CD4-positive, alpha-beta T cell (primary cell): ENCODE measurements at regions not wholly inside any gene's neighbourhood (a gene's known extent, or its start where the extent isn't known, plus 50 kb on each side); places are given as distances from the start of the nearest gene placed in this dataset.

Source experiments
- ATAC-seq: fragments of 200-7000 bp; cut with Tn5 transposase; one replicate; pipeline ENCODE4 v1.10.0; 2022; ENCODE audit warnings: mild to moderate bottlenecking; ENCODE audit not compliant: poor library complexity
- CTCF ChIA-PET: fragments of 350-600 bp; sonication (Branson Sonifier 250); formaldehyde crosslinking; loops from one replicate; lab custom pipeline; 2021; ENCODE audit warnings: antibody characterized with exemption, inconsistent platforms; lab: Charles Lee
- POLR2A ChIA-PET: fragments of 350-600 bp; sonication (Branson Sonifier 250); formaldehyde crosslinking; loops from one replicate; lab custom pipeline; 2021; ENCODE audit warnings: antibody characterized with exemption, inconsistent platforms; lab: Charles Lee
- DNase-seq, 14 experiments: peaks; one replicate each; pipeline ENCODE4 v3.0.0-alpha.2; 2013 to 2020; ENCODE audit warnings: mixed read lengths in 2 of 14
- H3K27ac ChIP-seq, 2 donors: one replicate each; pipeline versions ENCODE4 v1.5.1 to v1.7.0; 2013; ENCODE audit warnings: low read length in 2 of 2, low read depth in 1 of 2, mild to moderate bottlenecking in 1 of 2
- H3K27me3 ChIP-seq, 2 experiments: 1 replicate in 1 of 2; 2 replicates in 1 of 2; pipeline versions ENCODE4 v1.6.1 to v1.7.0; 2013; ENCODE audit warnings: low read length in 2 of 2, control low read depth in 1 of 2, mild to moderate bottlenecking in 1 of 2, moderate library complexity in 1 of 2; ENCODE audit not compliant: insufficient read depth in 2 of 2, control insufficient read depth in 1 of 2
- H3K36me3 ChIP-seq: one replicate; pipeline ENCODE4 v1.6.1; 2013; ENCODE audit warnings: low read length, control low read depth; ENCODE audit not compliant: insufficient read depth
- H3K4me1 ChIP-seq: one replicate; pipeline ENCODE4 v1.6.1; 2013; ENCODE audit warnings: low read length, control low read depth; ENCODE audit not compliant: insufficient read depth
- H3K4me3 ChIP-seq: one replicate; pipeline ENCODE4 v1.5.1; 2013; ENCODE audit warnings: mild to moderate bottlenecking, low read length, moderate library complexity
- H3K9me3 ChIP-seq, 2 experiments: 1 replicate in 1 of 2; 2 replicates in 1 of 2; pipeline versions ENCODE4 v1.6.1 to v1.7.0; 2013; ENCODE audit warnings: low read length in 2 of 2, mild to moderate bottlenecking in 2 of 2, control low read depth in 1 of 2, moderate library complexity in 1 of 2; ENCODE audit not compliant: control insufficient read depth in 1 of 2, insufficient read depth in 1 of 2
- H3K27ac Mint-ChIP-seq: one replicate; pipeline ENCODE4 v1.8.0; 2020; ENCODE audit warnings: mixed read lengths
- H3K27me3 Mint-ChIP-seq: one replicate; pipeline ENCODE4 v1.8.0; 2021; ENCODE audit warnings: mixed read lengths
- H3K36me3 Mint-ChIP-seq: one replicate; pipeline ENCODE4 v1.8.0; 2021; ENCODE audit warnings: low read depth, mixed read lengths
- H3K4me1 Mint-ChIP-seq: one replicate; pipeline ENCODE4 v1.8.0; 2021; ENCODE audit warnings: low read depth, mixed read lengths
- H3K4me3 Mint-ChIP-seq: one replicate; pipeline ENCODE4 v1.8.0; 2020; ENCODE audit warnings: mild to moderate bottlenecking, mixed read lengths
- H3K9me3 Mint-ChIP-seq: one replicate; pipeline ENCODE4 v1.8.0; 2020; ENCODE audit warnings: mixed read lengths
- intact Hi-C, 2 experiments: fragments of 100-400 bp; cut with DNase I in 1 of 2; cut with micrococcal nuclease in 1 of 2; formaldehyde crosslinking; loops; one replicate each; pipeline versions ENCODE4 v1.15.1 to v1.9.0; 2023 to 2025; cut with DNase I, micrococcal nuclease
- TF ChIP-seq, protein P1 (sequence below): fragments of 200-600 bp; IDR thresholded peaks from one replicate; pipeline ENCODE4 v1.8.0; 2022; ENCODE audit warnings: antibody characterized with exemption, mild to moderate bottlenecking

DNA sequence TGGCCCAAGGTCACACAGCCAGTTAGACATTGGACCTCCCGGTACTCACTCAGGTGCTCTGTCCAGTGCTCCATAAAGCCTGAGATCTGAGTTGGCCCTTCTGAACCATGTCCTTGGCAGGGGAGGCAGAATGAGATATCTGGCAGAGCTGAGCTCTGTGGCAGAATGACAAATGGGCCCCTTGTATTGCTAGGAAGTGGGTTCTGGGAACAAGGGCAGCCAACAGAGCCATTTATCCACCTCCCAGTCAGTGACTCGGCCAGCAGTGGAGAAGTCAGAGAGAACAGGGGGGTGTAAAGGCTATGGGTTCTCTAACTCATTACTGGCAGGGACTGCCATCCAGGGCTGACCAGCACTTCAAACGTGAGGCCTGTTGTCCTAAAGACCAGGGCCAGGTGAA lies 117.1 kb upstream of the NLRP1 start:
- POLR2A ChIA-PET: no interaction called here
- Histone ChIP-seq H3K4me3 (no peak overlapping the region), H3K4me1 (no peaks in the 10 kb centered on the region), H3K27me3 (peaks cover 17 to 21% of the 10 kb centered on the region in 2 experiments), H3K36me3 (no peaks in the 10 kb centered on the region), H3K27ac (no peak overlapping the region), H3K9me3 (peaks cover 0 to 7% of the 10 kb centered on the region in 2 experiments)
- Mint-ChIP-seq H3K27ac (no peak overlapping the region), H3K4me1 (no peaks in the 10 kb centered on the region), H3K9me3 (peaks cover 4% of the 10 kb centered on the region), H3K36me3 (no peaks in the 10 kb centered on the region), H3K27me3 (peaks cover 47% of the 10 kb centered on the region), H3K4me3 (no peak overlapping the region)
- intact Hi-C loops: loop anchor here in 1 of 2 experiments (10.0 kb wide), 1 partner anchor 733 kb away; the partner anchor contains the start of gene AIPL1
- DNase-seq (no peak), ATAC-seq (no peak)
- TF ChIP-seq, protein P1, sequence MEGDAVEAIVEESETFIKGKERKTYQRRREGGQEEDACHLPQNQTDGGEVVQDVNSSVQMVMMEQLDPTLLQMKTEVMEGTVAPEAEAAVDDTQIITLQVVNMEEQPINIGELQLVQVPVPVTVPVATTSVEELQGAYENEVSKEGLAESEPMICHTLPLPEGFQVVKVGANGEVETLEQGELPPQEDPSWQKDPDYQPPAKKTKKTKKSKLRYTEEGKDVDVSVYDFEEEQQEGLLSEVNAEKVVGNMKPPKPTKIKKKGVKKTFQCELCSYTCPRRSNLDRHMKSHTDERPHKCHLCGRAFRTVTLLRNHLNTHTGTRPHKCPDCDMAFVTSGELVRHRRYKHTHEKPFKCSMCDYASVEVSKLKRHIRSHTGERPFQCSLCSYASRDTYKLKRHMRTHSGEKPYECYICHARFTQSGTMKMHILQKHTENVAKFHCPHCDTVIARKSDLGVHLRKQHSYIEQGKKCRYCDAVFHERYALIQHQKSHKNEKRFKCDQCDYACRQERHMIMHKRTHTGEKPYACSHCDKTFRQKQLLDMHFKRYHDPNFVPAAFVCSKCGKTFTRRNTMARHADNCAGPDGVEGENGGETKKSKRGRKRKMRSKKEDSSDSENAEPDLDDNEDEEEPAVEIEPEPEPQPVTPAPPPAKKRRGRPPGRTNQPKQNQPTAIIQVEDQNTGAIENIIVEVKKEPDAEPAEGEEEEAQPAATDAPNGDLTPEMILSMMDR: no peak
- CTCF ChIA-PET: no interaction called here

DNA sequence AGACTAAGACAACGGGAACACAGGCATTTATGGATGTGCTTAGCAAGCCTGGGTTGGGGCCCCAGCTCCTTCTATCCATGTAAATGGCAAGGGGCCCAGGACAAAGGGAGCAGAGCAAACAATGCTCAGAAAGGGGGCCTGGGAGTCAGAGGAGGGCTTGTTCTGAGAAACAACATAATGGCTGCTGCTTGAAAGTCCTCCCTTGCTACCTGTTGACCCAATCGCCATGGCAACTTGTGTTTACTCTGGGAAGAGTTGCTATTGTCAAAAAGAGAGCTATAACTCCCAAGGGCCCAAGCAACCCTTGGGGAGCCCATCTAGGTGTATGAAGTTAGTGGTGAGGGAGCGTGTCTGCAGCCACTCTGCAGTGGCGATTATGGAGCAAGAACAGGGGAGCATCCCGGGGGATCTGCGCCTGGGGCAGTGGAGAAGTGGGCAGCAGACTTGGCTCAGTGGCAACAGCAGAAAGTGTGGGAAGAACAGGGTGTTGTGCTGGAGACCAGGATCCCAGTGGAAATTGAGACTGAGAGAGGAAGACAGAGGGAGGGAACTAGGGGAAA lies 118.7 kb upstream of the NLRP1 start:
- Mint-ChIP-seq H3K4me3 (no peak overlapping the region), H3K36me3 (no peaks in the 10 kb centered on the region), H3K9me3 (peaks cover 4% of the 10 kb centered on the region), H3K4me1 (no peaks in the 10 kb centered on the region), H3K27ac (no peak overlapping the region), H3K27me3 (peaks cover 49% of the 10 kb centered on the region)
- H3K9me3 ChIP-seq: peaks cover 0 to 7% of the 10 kb centered on the region in 2 experiments
- no peak for DNase-seq
- H3K27ac ChIP-seq: no peak overlapping the region
- ATAC-seq: no peak
- H3K4me1 ChIP-seq: no peaks in the 10 kb centered on the region
- ChIA-PET POLR2A (no interaction called here), CTCF (no interaction called here)
- H3K27me3 ChIP-seq: peaks cover 16 to 17% of the 10 kb centered on the region in 2 experiments
- TF ChIP-seq, protein P1: no peak
- intact Hi-C loops: loop anchor here in 1 of 2 experiments (10.0 kb wide), 1 partner anchor 732 kb away; the partner anchor contains the start of gene AIPL1
- H3K4me3 ChIP-seq: no peak overlapping the region
- H3K36me3 ChIP-seq: no peaks in the 10 kb centered on the region

- intact Hi-C loops: loop anchor here in 1 of 2 experiments (10.0 kb wide), 1 partner anchor 731 kb away; the partner anchor contains the start of gene AIPL1
- Histone ChIP-seq H3K4me3 (no peak overlapping the region), H3K27ac (no peak overlapping the region), H3K9me3 (peaks cover 0 to 7% of the 10 kb centered on the region in 2 experiments), H3K4me1 (no peaks in the 10 kb centered on the region), H3K27me3 (peaks cover 16 to 17% of the 10 kb centered on the region in 2 experiments), H3K36me3 (no peaks in the 10 kb centered on the region)
- Mint-ChIP-seq H3K4me3 (no peak overlapping the region), H3K27me3 (peaks cover 52% of the 10 kb centered on the region), H3K27ac (no peak overlapping the region), H3K36me3 (no peaks in the 10 kb centered on the region), H3K9me3 (peaks cover 4% of the 10 kb centered on the region), H3K4me1 (no peaks in the 10 kb centered on the region)
- ChIA-PET POLR2A (no interaction called here), CTCF (interaction anchor here (1.1 kb wide), 1 partner anchor 117 kb away, joined by 3 read pairs; no protein-coding TSS in a partner anchor)
- TF ChIP-seq, protein P1: no peak
- DNase-seq (no peak), ATAC-seq (no peak)
Observed at GRCh38 chr17:5703736-5704135, 119.4 kb upstream of the NLRP1 start.
